ENCODE measurements at regions not wholly inside any gene's neighbourhood (a gene's known extent, or its start where the extent isn't known, plus 50 kb on each side); places are given as distances from the start of the nearest gene placed in this dataset.

DNA sequence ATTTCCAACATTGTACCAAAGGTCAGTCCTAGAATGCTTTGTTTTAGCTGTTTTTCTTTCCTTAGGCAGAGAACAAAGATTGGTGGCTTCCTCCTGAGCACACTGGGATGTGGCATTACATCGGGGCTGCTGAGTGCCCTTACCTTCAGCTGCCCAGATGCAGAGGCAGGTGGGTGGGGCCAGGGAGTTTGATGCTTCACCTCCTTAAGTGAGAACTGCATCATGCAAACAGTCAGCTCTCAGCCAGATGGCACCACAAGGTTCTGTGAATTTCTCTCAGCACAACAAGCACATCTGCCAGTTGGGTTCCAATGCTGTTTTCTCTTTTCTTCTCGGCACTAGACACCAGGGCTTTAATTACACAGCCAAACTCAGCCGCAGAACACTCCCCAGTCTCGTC lies 87.4 kb upstream of the UBL3 start:
- TF ChIP-seq EP300 (IDR thresholded peaks at IDR 0.05): no peak
- TF ChIP-seq CTCF (IDR thresholded peaks at IDR 0.05): no peak
- TF ChIP-seq POLR2AphosphoS5 (IDR thresholded peaks at IDR 0.05): no peak
- no peak for TF ChIP-seq POLR2A (IDR thresholded peaks at IDR 0.05)

Measured in upper lobe of left lung (tissue), 4 donors.